Stimulated activated CD4-positive, alpha-beta T cell treated with anti-CD3 and anti-CD28 coated beads, Interleukin-2, amount 100 ng/mL, for 48 hours (primary cell): ENCODE measurements at regions not wholly inside any gene's neighbourhood (a gene's known extent, or its start where the extent isn't known, plus 50 kb on each side); places are given as distances from the start of the nearest gene placed in this dataset.
"Not testable (repeated sequence)": the region's sequence is repeated elsewhere in the genome, so short reads cannot be mapped to it uniquely, and the experiment has no call there.

Source experiments
- DNase-seq, 2 donors: peaks; one replicate each; pipeline ENCODE4 v3.0.0-alpha.2; 2020

GRCh38 chr1:185538309-185538898, 195.8 kb upstream of the HMCN1 start:
- not testable (repeated sequence) for DNase-seq

GRCh38 chr1:185537596-185537995, 196.6 kb upstream of the HMCN1 start:
- no peak for DNase-seq

- no peak for DNase-seq
Observed at GRCh38 chr1:185536165-185536920, 197.8 kb upstream of the HMCN1 start.

GRCh38 chr1:185535621-185536020, 198.6 kb upstream of the HMCN1 start:
- no peak for DNase-seq

- DNase-seq, result no peak
Observed at GRCh38 chr1:185534801-185535200, 199.4 kb upstream of the HMCN1 start.

GRCh38 chr1:185533596-185533995, 200.6 kb upstream of the HMCN1 start:
- no peak for DNase-seq

- no peak for DNase-seq
Observed at GRCh38 chr1:185532856-185533255, 201.3 kb upstream of the HMCN1 start.

GRCh38 chr1:185531838-185532237, 202.4 kb upstream of the HMCN1 start:
- no peak for DNase-seq

- no peak for DNase-seq
Observed at GRCh38 chr1:185530215-185530614, 204.0 kb upstream of the HMCN1 start.

- DNase-seq, result no peak
Observed at GRCh38 chr1:185529673-185530072, 204.5 kb upstream of the HMCN1 start.

GRCh38 chr1:185528084-185528676, 206.0 kb upstream of the HMCN1 start:
- no peak for DNase-seq

- no peak for DNase-seq
Observed at GRCh38 chr1:185526344-185527307, 207.6 kb upstream of the HMCN1 start.

- DNase-seq, result no peak
Observed at GRCh38 chr1:185520188-185520920, 203.3 kb upstream of the IVNS1ABP start.

- DNase-seq, result no peak
Observed at GRCh38 chr1:185517808-185518419, 200.9 kb upstream of the IVNS1ABP start.

- not testable (repeated sequence) for DNase-seq
Observed at GRCh38 chr1:185517301-185517700, 200.3 kb upstream of the IVNS1ABP start.

GRCh38 chr1:185515696-185516095, 198.7 kb upstream of the IVNS1ABP start:
- DNase-seq, result no peak

- DNase-seq, result no peak
Observed at GRCh38 chr1:185514311-185514710, 197.3 kb upstream of the IVNS1ABP start.

GRCh38 chr1:185512442-185512841, 195.4 kb upstream of the IVNS1ABP start:
- DNase-seq, result no peak

- DNase-seq, result no peak
Observed at GRCh38 chr1:185501099-185501498, 184.1 kb upstream of the IVNS1ABP start.

GRCh38 chr1:185500001-185500626, 183.1 kb upstream of the IVNS1ABP start:
- no peak for DNase-seq

GRCh38 chr1:185498207-185498606, 181.2 kb upstream of the IVNS1ABP start:
- DNase-seq, result no peak
